HT-29 (cell line): ENCODE measurements at regions not wholly inside any gene's neighbourhood (a gene's known extent, or its start where the extent isn't known, plus 50 kb on each side); places are given as distances from the start of the nearest gene placed in this dataset.
"Not testable (repeated sequence)": the region's sequence is repeated elsewhere in the genome, so short reads cannot be mapped to it uniquely, and the experiment has no call there.

ENCODE experiments used
- DNase-seq: peaks from one replicate; pipeline ENCODE4 v3.0.0-alpha.2; 2015; ENCODE audit warnings: low spot score

- no peak for DNase-seq
These were observed 1398.0 kb upstream of the ALCAM start for GRCh38 chr3:103968751-103969150.

GRCh38 chr3:103976931-103977339, 1389.8 kb upstream of the ALCAM start:
- no peak for DNase-seq

GRCh38 chr3:103977417-103977816, 1389.3 kb upstream of the ALCAM start:
- DNase-seq: no peak

- DNase-seq: peak; percentile 37
These were observed 1375.1 kb upstream of the ALCAM start for GRCh38 chr3:103991461-103992115.

- DNase-seq: no peak
These were observed 1374.2 kb upstream of the ALCAM start for GRCh38 chr3:103992469-103992868.

- DNase-seq: no peak
These were observed 1361.8 kb upstream of the ALCAM start for GRCh38 chr3:104004956-104005355.

- no peak for DNase-seq
These were observed 1360.9 kb upstream of the ALCAM start for GRCh38 chr3:104005815-104006214.

- no peak for DNase-seq
These were observed 1348.2 kb upstream of the ALCAM start for GRCh38 chr3:104018541-104018940.

GRCh38 chr3:104031598-104031997, 1335.1 kb upstream of the ALCAM start:
- no peak for DNase-seq

GRCh38 chr3:104032283-104032682, 1334.4 kb upstream of the ALCAM start:
- DNase-seq: no peak

GRCh38 chr3:104040896-104041295, 1325.8 kb upstream of the ALCAM start:
- DNase-seq: no peak

- not testable (repeated sequence) for DNase-seq
These were observed 1323.6 kb upstream of the ALCAM start for GRCh38 chr3:104043001-104043543.

GRCh38 chr3:104044002-104044401, 1322.7 kb upstream of the ALCAM start:
- DNase-seq: no peak

GRCh38 chr3:104066658-104067057, 1300.1 kb upstream of the ALCAM start:
- no peak for DNase-seq

- DNase-seq: no peak
These were observed 1297.6 kb upstream of the ALCAM start for GRCh38 chr3:104069114-104069513.

- no peak for DNase-seq
These were observed 1295.8 kb upstream of the ALCAM start for GRCh38 chr3:104070906-104071305.

GRCh38 chr3:104080088-104080626, 1286.6 kb upstream of the ALCAM start:
- no peak for DNase-seq

GRCh38 chr3:104088738-104089137, 1278.0 kb upstream of the ALCAM start:
- no peak for DNase-seq

- not testable (repeated sequence) for DNase-seq
These were observed 1276.7 kb upstream of the ALCAM start for GRCh38 chr3:104089987-104090386.

- no peak for DNase-seq
These were observed 1265.0 kb upstream of the ALCAM start for GRCh38 chr3:104101736-104102135.

- DNase-seq: peak; percentile 55
These were observed 1264.3 kb upstream of the ALCAM start for GRCh38 chr3:104102386-104102785.

GRCh38 chr3:104106276-104106675, 1260.4 kb upstream of the ALCAM start:
- no peak for DNase-seq

GRCh38 chr3:104108522-104108921, 1258.2 kb upstream of the ALCAM start:
- no peak for DNase-seq
